ENCODE measurements at regions not wholly inside any gene's neighbourhood (a gene's known extent, or its start where the extent isn't known, plus 50 kb on each side); places are given as distances from the start of the nearest gene placed in this dataset.

DNA sequence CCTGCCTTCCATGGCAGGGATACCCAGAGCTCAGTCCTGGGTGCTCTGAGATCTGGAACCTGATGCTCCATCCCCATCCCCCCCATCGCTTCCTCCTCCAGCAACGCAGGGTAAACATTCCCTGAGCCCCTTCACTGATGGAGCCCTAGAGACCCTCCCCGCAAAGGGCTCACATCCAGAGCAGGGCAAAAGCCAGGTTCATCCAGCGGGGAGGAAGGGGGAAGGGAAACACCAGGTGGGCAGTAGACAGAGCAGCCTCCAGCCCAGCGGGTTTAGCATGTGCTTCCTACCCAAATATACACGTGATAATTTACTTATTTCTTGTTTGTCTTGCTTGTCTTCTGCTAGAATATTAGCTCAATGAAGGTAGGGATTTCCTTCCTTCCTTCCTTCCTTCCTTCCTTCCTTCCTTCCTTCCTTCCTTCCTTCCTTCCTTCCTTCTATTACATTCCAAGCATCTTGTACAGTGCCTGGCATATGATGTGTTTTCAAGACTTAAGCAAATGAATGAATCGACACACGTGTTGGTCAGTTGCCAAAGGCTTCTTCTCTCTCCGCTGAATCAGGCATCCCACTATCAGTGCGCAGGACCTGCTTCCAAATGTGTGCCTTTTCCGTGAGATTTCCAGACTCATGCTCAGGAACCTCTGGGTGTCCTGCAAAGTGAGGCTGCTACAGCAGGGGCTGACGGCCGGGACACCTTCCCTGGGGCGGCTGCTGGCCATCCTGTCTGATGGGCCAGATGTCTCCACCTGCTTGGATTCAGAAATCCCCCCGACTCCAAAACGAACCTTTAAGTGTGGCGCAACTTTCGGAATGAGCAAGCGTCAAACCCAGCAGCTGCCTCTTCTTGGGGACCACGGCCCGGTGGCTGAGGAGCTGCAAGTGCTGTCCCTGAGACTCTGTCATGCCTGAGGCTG lies 955.1 kb downstream of the BRD1 start:
- no peak for DNase-seq

DNA sequence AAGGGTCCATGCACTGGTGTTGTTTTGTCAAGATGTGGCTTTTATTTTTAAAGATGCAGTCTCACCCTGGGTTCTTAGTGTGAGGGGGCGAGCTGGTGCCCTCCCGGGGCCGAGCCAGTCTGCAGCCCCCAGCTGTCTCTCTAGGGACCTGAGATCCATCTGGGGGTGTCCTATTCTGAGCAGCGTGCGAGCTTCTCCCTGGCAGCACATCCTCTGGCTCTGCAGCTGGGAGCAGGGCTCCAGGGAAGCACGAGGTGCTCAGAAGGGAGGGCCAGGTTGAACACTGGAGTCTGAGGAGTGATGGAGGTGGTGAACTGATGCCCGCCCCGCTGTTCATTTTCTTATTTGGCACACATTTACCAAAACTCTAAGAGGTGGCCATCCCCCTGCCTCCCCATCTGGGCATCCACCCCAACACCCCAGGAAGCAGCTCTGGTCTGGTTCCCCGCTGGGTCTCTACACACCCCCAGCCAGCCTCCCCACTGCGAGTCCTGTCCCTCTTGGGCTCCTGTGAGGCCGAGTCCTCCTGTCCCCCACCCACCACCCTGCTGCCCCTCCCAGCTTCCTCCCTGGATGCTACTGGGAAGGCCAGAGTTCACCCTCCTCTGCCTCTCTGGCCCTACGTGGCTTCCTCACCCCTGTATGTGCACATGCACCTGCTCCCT lies 956.4 kb downstream of the BRD1 start:
- DNase-seq, result no peak

DNA sequence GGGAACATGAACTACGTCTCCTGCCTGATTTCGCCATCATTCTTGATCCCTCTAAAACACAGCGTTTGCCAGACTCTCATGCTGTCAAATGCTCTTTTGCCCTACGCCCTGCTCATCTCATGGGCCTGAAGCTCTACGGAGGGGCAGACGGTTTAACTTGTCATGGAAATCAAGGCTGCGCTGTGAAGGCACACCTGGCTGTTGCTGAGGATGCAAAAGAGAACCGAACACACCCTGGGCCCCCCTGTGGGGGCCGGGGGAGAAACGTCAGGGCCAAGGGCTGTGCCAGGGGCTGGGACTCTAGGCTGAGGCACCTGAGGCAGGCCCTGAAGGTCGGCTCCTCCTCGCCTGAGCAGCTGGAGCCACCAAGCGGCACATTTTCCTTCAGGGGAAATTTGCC lies 957.2 kb downstream of the BRD1 start:
- no peak for DNase-seq

DNA sequence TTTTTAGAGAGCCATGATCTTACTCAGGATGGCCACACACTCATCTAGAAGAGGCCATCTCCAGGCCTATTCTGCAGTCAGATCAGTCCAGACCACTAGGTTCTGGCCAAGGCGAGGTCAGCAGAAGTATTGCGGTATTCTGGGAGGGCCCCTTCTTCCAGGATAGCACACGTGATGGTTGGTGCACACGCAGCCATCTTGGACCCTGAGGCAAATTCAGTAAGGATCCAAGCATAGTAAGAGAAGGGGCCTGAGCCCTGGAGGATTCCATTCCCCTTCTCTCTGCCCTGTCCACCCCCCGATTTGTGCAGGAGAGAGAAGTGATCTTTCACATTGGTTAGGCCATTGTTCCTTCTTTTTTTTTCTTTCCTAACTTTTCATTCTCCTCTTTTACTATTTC lies 957.9 kb downstream of the BRD1 start:
- no peak for DNase-seq

DNA sequence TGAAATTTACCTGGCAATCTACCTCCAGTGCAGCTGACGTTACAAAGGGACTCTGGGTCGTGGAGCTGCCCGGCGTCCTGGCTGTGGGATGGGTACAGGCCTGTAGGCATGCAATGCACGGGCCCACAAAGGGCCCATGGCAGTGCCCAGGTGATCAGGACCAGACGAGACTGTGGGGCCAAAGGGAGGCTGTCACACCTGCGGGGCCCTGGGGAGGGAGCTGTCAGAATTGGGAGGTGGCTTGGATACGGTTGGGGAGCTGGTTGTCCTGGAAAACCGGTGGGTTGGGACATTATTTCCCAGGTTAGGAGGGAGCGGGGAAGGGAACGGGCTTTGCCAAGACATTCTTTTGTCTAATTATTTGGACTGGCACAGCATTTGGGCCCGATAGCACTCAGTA lies 958.5 kb downstream of the BRD1 start:
- no peak for DNase-seq

DNA sequence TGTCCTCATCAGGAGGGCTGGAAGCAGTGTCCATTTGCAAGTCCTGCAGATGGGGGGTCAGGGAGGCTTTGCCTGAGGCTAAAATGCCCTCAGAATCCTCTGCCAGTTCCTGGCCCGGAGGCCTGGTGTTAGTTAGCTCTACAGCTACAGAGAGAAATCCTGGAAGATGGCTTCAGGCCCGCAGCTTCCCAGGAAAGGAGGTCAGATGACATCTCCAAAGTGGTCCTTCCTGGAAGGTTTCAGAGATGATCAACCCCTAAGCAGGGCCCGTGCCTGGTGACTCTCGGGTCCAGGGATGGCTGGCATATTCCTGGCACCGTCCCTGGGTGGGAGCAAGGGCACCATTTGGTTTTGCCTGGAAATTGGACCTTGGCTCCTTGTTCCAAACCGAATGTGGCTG lies 959.1 kb downstream of the BRD1 start:
- DNase-seq, result no peak

DNA sequence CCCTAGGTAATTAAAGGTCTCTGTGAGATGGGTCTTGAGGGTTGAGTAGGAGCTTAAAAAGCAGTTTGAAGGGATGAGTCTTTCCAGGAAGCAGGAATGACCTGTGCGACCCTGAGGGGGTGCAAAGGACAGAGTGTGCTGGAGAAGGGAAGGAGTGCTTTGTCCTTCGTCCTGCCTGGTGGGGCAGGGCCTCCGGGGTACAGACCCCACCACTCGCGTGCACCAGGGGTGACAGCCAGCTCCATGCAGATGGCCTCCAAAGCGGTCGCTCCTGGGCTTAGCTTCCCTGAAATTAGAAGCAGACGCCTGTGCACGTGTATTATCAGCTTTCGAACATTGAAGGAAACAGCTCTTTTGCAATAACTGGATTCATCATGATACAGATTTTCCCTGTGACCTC lies 959.8 kb downstream of the BRD1 start:
- DNase-seq, result no peak

DNA sequence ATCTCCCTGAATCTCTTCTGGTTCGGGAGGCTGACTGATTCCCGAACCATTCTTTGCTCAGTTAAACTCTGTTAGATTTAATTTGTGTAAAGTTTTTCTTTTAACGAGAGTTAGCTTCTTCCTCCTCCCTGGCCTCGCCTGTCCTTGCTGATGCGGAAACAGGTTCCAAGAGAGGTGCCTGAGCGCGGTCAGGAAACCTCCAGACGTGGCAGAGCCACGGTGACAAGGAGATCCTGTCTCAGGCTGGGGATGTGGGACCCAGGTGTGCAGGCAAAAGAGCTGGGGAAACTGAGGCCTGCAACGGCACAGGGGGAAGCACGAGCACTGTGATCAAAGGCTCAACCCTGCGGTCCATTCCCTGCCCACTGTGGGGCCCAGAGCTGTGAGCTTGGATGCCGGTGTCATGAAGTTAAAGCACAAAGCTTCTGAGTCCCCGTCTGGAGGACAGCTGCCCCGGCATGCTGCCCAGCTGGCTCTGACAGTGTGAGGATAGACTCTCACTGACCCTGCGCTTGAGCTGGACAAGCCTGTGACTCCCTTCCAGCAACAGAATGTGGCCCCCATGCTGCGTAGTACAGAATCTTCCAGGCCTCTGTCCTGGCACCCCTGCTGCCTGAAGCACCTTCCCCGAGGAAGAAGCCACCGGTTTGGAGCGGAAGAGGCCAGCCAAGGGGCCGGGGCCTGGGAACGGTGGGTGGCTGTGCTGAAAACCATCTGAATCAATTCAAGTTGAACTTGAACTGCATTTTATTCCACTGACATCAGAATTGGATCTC lies 960.6 kb downstream of the BRD1 start:
- no peak for DNase-seq

DNA sequence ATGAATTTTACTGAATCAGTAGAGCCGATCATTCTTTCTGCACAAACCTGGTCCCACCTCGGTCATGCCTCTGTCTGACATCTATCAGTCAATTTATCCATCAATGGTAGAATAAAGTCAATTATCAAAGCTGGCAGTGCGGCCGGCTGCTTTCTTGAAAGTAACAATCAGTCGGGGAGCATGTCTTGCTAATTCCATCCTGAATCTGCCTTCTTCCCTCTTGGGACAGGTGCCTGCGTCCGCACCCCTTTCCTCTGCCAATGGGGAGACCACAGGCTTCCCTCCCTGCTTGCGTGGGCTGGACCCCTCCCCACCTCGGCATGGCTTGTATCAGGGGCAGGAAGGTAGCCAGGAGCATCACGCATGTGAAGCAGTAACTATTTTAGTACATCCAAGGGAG lies 962.9 kb downstream of the BRD1 start:
- no peak for DNase-seq

DNA sequence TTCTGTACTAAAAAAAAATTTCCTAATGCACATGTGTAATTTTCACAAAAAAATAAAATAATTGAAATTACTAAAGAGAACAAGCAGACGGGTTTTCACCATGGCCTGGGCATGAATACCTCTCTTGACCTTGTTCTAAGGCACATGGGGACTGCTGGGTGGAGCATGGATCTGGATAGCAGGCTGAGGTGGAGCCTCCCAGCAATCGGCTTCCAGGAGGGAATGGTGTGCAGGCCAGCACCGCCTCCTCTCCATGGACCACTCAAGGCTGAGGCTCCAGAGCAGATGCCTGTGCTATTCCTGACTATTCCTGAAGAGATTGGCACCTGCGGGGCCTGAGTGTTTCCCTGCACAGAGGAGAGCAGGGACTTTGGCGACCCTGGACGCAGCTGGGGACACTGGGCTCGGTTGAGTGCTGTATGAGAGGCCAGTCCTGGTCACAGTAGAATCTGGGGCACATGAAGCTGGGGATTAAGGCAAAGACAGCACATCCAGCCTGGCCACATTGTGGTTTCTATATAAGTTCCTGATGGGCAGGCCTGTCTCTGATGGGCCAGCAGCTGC lies 963.6 kb downstream of the BRD1 start:
- DNase-seq, result no peak

DNA sequence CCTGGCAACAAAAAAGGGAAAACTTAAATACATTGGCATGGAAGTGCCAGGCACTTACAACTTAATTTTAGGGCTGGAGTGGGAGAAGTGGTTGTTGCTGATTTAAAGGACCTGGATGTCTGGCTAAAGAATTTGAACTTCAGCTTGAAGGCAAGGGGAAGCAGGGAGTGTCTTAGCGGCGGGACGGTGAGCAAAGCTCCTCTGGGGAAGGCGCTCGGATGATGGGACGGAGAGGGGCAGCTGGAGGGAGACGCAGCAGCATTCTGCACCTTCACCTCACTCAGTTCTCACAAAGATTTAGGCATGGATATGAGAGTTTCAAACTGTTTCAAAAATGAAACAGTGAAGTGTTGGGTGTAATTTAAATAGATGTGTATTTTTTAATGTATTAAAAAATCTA lies 967.1 kb downstream of the BRD1 start:
- no peak for DNase-seq

DNA sequence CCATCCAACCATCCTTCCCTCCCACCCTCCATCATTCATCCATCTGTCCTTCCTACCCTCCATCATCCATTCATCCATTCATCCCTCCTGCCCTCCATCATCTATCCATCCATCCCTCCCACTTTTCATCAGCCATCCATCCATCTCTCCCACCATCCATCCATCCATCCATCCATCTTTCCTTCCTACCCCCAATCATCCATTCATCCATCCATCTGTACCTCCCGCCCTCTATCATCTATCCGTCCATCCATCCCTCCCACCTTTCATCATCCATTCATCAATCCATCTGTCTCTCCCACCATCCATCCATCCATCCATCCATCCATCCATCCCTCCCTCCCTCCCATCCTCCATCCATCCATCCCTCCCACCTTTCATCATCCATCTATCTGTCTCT lies 968.8 kb downstream of the BRD1 start:
- DNase-seq, result no peak

DNA sequence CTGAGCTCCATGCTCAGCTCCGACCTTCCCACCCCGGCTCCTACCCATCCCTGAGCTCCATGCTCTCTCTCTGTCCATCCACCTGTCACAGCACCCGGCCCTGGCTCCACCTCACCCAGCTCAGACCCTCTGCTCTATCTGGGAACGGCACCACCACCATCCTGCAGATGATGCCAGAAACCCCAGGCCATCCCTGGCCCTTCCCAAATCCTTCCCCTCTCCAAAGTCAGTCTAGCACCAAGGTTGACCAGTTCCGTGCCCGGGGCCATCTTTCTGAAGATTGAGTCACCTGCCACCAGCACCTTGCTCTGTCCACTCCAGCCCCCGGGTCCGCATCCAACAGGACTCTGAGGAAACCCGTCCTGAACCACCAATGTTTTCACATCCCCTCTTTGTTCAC lies 969.6 kb downstream of the BRD1 start:
- no peak for DNase-seq

DNA sequence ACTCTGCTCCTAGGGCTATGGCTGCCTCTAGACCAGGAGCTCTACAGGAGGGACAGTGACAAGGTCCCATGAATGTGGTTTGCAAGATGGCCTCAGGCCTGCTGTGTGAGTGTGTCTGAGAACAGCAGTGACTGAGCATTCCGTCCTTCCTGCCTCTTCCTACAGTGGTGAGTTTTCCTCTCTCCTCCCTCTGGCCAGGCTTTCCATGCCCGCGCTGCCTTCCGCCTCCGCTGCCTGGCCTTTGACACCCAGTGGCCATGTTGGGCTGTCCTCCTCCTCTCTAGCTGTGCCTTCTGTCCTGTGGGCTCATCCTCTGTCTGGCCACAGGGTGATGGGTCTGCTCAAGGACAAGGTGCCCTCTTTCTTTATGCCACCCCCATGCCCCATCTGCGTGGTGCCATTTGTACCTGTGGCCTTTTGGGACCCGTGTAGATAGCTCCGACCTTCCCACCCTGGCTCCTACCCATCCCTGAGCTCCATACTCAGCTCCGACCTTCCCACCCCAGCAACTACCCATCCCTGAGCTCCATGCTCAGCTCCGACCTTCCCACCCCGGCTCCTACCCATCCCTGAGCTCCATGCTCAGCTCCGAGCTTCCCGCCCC lies 970.4 kb downstream of the BRD1 start:
- DNase-seq, result no peak

DNA sequence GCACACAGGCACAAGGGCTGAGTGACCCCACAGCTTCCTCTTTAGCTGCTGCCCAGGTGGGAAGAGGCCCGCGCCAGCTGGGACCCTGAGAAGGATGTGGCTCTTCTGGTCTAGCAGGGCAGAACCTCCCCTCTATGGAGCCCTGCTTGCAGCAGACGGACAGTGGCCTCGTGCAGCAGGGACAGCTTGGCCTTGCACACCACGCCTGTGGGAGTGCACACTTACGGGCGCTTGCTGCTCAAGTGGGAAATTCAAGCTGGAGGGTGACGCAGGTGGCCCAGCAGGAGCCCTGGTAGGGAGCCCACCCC lies 971.4 kb downstream of the BRD1 start:
- no peak for DNase-seq

DNA sequence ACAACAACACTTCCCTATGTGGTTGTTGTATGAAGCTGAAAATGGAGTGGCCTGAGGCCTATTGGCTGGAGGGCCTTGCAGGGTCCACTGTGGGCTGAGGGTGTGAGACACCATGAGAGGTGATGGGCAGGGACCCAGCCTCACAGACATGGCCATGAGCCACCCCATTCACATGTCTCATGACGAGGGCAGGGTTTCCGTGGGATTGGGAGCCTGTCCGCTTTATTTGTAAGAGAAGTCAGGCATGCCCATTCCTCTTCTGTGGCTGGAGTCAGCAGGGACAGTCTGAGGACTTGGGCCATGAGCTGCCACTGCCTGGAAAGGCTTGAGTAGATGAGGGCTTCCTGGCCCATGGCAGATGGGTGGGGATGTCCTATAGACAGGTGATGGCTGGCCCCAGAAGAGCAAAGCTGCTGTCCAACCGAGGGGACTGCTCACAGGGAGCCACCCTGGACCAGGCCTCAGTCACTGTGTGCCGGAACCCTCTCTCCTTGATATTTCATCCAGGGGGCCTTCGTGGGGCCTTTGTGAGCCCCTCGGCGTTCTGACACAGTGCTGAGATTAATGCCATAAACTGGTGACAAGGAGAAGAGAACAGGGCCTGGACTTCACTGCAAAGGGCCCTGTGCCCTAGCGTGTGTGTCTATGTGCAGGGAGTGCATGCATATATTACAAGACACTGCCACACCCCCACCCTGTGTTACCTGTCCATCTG lies 971.9 kb downstream of the BRD1 start:
- DNase-seq, result no peak

DNA sequence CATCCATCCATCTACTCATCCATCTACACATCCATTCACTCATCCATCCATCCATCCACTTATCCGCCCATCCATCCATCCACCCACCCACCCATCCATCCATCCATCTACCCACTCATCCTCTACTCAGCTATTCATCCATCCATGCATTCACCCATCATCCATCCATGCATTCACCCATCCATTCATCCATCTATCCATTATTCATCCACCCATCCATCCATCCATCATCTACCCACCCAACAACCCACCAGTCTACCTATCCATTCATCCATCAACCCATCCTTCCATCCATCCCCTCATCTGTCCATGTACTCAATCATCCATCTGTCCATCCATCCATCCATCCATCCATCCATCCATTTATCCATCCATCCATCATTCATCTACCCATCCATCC lies 972.7 kb downstream of the BRD1 start:
- no peak for DNase-seq

DNA sequence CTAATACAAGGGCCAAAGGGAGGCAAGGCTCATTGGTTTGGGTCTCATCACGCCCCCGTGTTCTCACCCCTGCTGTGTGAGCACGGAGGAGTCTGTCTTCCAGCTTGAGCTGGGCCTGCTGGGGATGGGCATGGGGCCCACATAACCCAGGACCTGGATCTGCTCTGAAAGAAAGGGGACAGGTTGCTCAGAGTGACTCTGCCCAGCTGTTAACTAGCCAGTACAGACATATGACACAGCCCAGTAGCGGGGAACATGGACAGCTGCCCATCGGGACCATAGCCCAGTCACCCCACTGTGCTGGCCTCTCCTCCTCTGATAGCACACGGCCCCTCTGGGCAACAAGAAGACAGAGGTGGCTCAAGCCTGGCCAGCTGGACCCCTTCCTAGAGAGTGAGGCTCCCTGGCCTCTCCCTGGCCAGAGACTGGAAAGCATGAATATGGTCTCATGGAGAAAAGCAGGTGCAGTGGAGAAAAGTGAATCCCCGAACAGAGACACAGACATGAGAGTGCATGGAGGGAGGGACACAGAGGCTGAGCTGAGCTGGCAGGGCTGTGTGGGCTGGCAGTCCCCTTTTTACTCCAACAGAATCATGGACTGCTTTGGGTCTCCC lies 973.9 kb downstream of the BRD1 start:
- no peak for DNase-seq

DNA sequence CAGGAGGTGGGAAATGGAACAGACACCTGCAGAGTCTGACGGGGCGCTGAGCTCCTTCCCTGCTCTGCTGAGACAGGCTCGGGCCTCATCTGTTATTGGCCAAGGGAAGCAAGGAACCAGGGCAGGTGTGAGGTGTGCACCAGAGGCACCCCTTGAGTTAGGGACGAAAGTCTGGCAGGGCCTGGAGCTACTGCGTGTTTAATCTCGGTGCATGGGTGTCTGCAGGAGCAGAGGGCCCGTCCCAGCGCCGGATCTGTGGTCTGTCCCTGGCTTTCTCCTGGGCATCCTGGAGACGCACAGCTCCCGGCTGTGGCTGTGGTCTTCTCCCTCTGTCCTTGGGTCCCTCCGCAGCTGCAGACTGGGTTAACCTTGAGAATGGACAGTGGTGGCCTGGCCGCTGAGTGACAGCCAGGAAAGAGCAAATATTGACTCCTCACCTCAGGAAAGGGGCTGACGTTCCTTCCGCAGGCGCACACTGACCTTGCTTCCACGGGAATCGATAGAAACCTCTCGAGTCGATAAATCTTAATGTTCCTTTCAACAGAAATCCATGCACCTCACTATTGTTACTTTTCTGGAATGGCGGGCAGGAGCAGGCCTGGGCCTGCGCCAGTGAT lies 975.6 kb downstream of the BRD1 start:
- no peak for DNase-seq

DNA sequence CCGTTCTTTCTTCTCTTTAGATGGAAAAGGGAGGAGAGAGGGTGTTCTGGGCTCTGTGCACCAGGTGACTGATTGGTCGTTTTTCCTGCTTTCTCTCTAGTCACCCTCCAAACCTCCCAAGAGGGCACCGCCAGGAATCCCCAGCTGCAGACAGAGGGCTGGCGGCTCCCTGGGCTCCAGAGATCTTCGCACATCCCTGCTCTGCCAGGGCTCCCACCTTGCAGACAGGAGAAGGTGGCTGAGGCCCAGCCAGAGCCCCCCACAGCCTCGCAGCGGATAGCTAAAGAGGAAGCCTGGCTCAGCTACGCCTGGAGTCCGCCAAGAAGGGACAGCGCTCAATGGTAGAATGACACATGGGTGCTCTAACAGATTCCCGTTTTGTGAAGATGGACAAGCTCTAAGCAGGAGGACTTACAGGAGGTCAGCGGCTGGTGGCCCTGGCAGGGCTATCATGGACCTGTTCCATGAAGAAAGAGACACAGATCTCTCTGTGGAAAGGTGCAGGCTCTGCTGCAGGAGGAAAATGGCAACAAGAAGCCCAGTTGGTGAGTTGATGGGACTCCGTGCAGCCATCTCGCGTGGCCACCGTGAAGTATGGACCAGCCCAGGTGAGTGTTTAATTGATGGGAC lies 976.9 kb downstream of the BRD1 start:
- DNase-seq, result no peak

All from NCI-H2107 (cell line).